Stimulated activated CD8-positive, alpha-beta memory T cell treated with anti-CD3 and anti-CD28 coated beads, Interleukin-7, amount 100 ng/mL, for 4 hours (primary cell): ENCODE measurements at regions not wholly inside any gene's neighbourhood (a gene's known extent, or its start where the extent isn't known, plus 50 kb on each side); places are given as distances from the start of the nearest gene placed in this dataset.
"Not testable (repeated sequence)": the region's sequence is repeated elsewhere in the genome, so short reads cannot be mapped to it uniquely, and the experiment has no call there.

Experiments used
- DNase-seq, 2 donors: peaks; one replicate each; pipeline ENCODE4 v3.0.0-alpha.2; 2020; ENCODE audit warnings: low read depth in 2 of 2

DNA sequence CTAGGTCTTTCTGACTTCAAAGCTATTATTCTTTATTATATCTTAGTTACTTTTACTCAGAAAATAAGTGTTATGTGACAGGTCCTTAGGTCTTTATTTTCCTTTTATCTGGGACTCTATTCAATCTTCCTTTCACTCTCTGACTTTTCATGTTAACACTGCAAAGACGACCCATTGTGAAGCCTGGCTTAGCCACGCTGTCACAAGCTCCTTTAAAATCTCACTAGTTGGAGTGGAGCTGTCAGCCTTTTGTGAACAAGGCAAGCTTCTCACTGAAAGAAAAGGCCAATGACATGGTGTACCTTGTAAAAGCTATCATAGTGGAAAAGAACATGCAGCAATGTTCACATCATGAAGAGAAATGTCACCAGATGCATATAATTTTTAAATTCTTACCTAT, 1130.7 kb upstream of the FAM98A start:
- no peak for DNase-seq

- DNase-seq, result no peak
These were observed 1125.0 kb upstream of the FAM98A start for GRCh38 chr2:34724107-34724506.

- no peak for DNase-seq
These were observed 1124.6 kb upstream of the FAM98A start for GRCh38 chr2:34723683-34724082.

GRCh38 chr2:34719206-34719605, 1120.1 kb upstream of the FAM98A start:
- no peak for DNase-seq

DNA sequence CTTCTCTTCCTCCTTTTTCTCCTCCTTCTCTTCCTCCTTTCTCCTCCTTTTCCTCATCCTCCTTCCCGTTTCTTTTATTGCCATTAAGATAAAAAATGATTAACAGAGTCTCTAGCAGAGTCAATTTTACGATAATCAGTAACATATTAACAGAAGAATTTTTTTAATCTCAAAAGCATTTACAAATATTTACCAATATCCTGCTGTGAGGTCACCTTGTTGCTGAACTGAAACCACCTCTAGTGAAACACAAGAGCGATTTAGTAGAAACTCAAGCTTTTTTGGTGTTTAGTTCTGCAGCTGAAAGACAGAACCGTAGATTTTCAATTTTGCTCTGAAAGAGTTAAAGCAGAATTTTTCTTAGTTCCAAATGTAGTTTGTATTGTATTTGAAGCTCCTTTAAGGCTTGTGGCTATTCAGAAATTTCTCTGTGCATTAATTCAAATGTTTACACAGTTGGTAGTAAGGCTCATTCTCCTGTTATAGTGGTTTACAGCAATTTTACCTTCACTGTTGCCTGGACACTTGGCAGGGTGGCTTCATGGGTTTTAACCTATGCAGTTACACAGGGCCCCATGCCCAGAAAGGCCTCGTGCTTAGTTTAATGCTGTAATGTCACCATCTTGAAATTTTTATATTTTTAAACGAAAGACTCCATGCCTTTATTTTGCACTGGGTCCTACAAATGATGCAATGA, 1106.6 kb upstream of the FAM98A start:
- DNase-seq, result no peak

- no peak for DNase-seq
These were observed 1104.2 kb upstream of the FAM98A start for GRCh38 chr2:34703292-34703691.

DNA sequence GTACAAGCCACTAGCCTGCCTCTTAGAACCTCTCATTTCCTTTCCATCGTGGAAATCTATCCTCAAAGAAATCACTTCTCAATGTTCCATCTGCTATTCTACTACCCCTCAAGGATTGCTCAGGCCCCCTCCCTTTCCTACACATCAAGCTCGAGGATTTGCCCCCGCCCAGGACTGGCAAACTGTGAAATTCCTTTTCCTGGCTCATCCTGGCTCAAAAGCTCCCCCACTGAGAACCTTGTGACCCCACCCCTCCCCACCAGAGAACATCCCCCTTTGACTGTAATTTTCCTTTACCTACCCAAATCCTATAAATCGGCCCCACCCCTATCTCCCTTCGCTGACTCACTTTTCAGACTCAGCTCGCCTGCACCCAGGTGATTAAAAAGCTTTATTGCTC, 1103.3 kb upstream of the FAM98A start:
- not testable (repeated sequence) for DNase-seq

GRCh38 chr2:34677591-34677990, 1078.5 kb upstream of the FAM98A start:
- not testable (repeated sequence) for DNase-seq

DNA sequence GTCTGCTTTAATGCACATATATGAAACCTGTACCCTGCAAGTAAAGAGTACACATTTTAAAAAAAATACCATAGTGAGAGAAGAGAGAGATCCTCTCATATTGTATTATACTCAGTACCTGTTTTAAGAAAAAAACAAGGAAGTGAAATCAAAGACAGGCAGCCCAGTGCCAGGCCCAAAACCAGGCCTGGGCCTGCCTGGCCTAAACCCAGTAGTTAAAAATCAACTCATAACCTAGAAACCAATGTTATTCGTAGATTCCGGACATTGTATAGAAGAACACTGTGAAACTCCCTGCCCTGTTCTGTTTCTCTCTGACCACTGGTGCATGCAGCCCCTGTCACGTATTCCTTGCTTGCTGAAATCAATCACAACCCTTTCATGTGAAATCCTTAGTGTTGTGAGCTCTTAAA, 1078.0 kb upstream of the FAM98A start:
- not testable (repeated sequence) for DNase-seq

DNA sequence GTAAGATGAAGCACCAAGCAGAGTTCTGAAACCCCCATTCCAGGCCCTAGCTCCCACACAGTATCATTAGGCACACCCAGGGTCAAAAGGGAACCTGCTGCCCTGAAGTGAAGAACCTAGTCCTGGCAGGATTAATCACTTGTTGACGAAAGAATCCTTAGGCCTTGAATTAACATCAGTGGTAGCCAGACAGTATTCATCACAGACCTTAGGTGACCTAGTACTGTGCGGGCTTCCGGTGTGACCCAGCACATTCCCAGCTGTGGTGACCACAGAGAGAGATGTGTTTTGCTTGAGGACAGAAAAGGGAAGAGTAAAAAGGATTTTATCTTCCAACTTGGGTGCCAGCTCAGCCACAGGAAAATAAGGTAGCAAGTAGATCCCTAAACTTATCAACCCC, 1071.4 kb upstream of the FAM98A start:
- no peak for DNase-seq

- no peak for DNase-seq
These were observed 1067.7 kb upstream of the FAM98A start for GRCh38 chr2:34666821-34667220.

DNA sequence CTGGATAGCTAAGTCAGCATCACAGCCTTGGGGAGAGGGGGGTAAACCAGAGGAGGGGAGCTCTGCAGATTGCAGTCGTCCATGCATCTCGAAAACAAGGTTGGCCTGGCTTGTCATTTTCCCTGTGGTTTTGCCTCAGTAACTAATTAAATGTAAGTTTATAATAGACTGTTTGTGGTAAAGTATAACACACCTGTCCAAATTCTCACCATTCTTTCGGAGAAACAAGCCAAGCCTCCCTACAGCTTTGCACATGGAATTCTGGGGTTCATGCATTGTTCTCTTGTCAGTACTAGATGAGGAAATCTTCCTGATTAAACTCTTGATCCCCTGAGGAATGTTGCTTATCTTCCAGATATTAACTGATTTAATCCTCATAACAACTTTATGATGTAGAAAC, 1065.2 kb upstream of the FAM98A start:
- DNase-seq, result no peak

- no peak for DNase-seq
These were observed 1064.2 kb upstream of the FAM98A start for GRCh38 chr2:34663314-34663713.

GRCh38 chr2:34660741-34661140, 1061.6 kb upstream of the FAM98A start:
- no peak for DNase-seq

DNA sequence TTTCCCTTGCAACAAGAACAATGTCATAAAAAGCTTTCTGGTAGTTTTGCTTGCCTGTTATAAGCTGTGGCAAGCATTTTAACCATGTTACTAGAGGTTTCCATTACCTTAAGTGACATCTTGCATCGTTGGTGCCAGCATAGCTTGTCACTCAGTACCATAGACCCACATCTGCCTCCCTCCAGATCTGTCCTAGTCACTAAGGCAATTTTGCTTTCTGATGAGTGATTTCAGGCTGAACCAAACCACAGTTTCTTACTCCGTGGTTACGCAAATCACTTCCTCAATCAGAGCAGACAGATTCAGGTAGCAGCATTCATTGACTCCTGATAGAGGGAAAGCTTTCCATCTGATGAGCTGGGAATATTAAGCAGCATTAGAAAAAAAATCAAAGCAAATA, 1057.5 kb upstream of the FAM98A start:
- DNase-seq, result no peak

DNA sequence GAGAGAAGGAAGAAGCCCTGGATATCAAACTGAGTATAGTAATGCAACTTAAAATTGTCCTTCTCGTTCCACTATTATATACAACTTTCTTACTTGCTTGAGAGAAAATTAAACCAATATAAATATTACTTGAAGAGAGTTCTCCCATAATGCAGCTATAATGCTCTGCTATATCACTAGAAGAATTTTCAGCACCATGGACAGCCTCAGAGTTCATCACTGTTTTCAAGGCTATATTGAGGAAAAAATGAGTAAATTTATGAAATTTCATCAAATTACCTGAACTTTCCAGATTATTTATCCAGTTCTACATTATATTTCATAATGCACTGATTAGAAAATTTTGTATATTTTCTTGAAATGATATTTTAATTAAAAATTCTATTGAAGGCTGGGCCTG, 1053.5 kb upstream of the FAM98A start:
- no peak for DNase-seq

DNA sequence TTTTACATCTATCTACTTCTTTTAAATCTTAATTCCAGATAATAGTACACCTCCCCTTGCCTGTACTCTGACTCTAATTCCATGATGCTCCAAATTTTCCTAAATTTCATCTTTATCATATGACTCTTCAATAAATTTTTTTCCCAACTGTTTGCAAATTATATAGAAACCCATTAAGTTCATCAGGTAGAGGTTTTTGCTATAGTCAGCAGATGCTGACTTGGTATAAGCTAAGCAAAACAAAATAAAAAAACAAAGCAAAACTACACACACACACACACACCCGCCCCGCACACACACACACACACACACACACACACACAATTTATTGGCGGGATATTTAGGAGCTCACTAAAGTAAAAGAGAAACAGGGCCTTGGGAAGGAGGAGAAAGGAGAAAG, 1047.8 kb upstream of the FAM98A start:
- no peak for DNase-seq

- no peak for DNase-seq
These were observed 1033.2 kb upstream of the FAM98A start for GRCh38 chr2:34632327-34632726.

- no peak for DNase-seq
These were observed 1027.9 kb upstream of the FAM98A start for GRCh38 chr2:34627003-34627402.

DNA sequence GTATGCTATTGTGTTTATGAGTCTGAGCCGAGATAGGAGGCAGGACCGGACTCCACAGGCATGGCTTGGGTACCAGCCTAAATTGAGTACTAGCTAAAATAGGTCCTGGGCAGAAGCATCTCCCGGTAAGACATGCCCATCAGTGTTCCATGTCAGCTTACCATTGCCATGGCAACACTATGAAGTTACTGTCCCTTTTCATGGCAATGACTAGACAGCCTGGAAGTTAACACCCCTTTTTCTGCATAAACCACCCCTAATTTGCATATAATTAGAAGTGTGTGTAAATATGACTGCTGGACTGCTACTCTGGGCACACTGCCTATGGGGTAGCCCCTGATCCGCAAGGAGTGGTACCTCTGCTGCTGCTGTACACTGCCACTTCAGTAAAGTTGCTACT, 1005.1 kb upstream of the FAM98A start:
- no peak for DNase-seq

- no peak for DNase-seq
These were observed 1003.2 kb upstream of the FAM98A start for GRCh38 chr2:34602262-34602661.

DNA sequence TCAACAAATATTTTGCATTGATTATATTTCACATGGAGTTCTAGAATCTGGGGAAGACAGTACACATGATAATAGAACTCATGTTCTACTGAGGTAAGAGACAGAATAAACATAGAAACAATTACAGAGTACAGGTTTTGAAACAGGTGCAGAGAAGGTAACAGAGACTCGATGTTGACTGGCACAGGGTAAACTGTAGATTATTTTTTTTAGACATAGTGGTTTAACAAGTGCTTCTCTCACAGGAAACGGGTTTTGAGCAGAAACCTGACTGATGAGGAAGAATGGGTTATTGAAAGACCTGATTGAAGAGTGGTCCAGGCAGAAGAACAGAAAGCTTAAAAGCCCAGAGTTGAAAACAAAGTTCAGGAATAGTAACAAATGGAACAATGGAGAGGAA, 1002.5 kb upstream of the FAM98A start:
- no peak for DNase-seq

DNA sequence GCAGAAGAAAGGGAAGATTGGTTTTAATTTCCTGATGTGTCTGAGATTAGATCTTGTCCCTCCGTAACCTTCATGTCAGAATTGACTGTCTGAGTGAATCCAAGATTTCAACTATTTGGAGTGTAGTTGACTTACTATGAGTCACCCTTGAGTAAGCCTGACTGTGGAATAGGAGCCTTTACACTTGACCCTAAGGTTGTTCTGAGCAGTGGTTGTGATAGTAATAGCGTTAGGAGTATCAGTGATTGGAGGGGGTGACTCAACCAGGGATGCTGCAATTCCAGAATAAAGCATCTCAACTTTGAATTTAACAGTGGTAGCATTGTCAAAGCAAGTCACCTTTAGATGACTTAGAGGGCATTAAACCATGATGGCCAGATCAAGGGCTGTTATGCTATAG, 979.5 kb upstream of the FAM98A start:
- DNase-seq, result no peak

- DNase-seq, result no peak
These were observed 971.3 kb upstream of the FAM98A start for GRCh38 chr2:34570266-34570872.
